GM12892 (cell line): ENCODE measurements at regions not wholly inside any gene's neighbourhood (a gene's known extent, or its start where the extent isn't known, plus 50 kb on each side); places are given as distances from the start of the nearest gene placed in this dataset.

Experiments
- POLR2A ChIP-seq: IDR thresholded peaks from 2 replicates; pipeline ENCODE4 v1.6.1; 2011; ENCODE audit warnings: low read depth, low read length, control low read depth
- POLR2AphosphoS5 ChIP-seq: IDR thresholded peaks from 2 replicates; pipeline ENCODE4 v1.6.1; 2011; ENCODE audit warnings: low read depth, low read length, control low read depth
- TAF1 ChIP-seq: IDR thresholded peaks from 2 replicates; pipeline ENCODE4 v1.6.1; 2011; ENCODE audit warnings: low read depth, mild to moderate bottlenecking, control low read depth, low read length, borderline replicate concordance

DNA sequence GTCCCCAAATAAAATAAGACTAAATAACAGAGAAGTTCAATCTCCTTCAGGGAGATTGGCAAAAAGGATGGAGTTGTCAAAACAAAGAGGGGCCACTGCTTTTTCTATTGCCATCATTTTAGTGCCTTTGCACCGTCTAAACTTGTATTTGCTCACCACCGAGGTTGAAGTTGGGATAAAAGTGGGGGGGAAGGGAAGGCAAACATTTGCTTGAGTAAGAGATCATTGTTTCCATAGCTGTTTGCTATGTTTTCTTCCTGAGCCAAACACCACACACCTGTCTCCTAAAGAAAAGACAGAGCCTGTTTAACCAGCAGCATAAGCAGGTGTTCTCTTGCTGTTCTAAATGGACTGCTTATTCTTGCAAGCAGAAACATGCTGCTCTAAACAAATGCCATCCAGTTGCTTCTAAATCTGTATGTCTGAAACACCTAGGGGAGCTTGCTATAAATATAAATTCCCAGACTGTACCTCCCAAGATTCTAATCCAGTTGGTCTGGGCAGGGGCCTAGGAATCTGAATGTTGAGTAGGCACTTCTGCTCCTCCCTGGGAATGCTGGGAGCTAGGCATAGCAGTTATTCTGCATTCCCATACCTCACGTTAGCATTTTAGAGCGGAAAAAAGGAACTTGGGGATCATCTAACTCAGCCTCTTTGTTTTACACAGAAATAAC lies 179.4 kb upstream of the ARL4C start:
- no peak for TF ChIP-seq POLR2A
- no peak for TF ChIP-seq TAF1
- no peak for TF ChIP-seq POLR2AphosphoS5
